ENCODE measurements at regions not wholly inside any gene's neighbourhood (a gene's known extent, or its start where the extent isn't known, plus 50 kb on each side); places are given as distances from the start of the nearest gene placed in this dataset.
"Not testable (repeated sequence)": the region's sequence is repeated elsewhere in the genome, so short reads cannot be mapped to it uniquely, and the experiment has no call there.

DNA sequence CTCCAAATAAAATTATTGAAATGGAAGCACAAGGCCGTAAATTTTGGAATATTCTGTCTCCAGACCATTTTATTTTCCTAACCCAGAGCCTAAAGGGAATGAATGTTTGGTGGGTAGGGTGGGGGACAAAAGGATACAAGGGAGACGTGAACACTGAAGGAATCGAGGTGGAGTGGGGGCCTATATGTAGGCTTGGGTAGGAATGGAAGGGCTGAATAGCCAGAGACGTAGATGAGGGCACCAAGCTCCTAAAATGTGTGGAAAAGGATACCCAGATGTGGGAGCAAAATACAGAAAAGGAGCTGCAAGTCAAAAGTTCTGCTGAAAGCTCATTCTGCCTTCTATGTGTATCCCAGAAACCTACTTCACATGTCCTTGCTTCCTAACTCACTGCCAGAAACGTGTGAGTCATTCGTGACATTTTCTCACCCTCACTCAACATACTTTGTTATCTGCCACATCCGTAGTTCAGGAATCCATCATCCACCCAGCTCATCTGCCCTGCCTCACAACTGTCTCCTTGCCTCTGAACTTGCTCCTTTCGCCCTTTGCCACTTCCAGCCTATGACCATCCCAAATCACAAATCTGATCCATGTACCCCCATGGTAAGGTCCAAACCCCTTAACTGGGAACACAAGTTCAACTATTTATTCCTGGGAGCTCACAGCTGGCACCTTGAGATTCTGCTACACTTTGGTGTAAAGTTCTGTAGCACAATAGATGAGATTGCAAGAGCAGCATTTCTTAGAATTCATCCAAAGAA is 84.1 kb upstream of the PRDX6 start:
- Mint-ChIP-seq H3K9me3 (no peaks in the 10 kb centered on the region), H3K4me1 (no peaks in the 10 kb centered on the region), H3K27ac (no peak overlapping the region), H3K27me3 (no peaks in the 10 kb centered on the region), H3K4me3 (no peak overlapping the region)
- DNase-seq (no peak), ATAC-seq (no peak)

DNA sequence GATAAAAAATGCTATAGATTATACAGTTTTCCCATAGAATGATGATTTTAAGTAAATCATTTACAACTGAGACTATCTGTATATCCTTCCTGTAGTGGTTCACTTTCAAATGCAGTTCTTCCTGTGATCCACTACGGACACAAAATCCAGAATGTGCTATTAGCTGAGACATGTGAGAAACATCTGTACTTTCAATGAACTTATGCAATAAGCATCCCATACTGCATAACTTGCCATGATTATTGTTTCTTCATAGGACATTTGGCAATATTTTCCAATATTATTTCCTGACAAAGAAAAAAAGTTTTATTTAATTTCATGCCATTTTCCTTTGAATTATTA is 83.5 kb upstream of the PRDX6 start:
- Mint-ChIP-seq H3K9me3 (no peaks in the 10 kb centered on the region), H3K27me3 (no peaks in the 10 kb centered on the region), H3K27ac (no peak overlapping the region), H3K4me1 (no peaks in the 10 kb centered on the region), H3K4me3 (no peak overlapping the region)
- DNase-seq, result no peak
- no peak for ATAC-seq

DNA sequence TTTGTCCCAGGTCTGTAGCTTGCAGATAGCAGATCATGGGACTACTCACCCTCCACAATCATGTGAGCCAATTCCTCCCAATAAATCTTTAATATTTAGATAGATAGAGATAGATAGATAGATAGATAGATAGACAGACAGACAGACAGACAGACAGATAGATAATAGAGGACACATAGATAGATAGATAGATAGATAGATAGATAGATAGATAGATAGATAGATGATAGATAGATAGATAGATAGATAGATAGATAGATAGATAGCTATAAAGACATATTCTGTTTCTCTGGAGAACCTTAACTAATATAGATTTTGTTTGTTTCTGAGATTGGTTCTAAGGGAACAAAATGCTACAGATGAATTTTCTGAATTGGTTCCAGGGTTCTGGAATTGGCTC is 82.3 kb upstream of the PRDX6 start:
- H3K4me1 Mint-ChIP-seq, ATAC-seq, H3K27me3 Mint-ChIP-seq, H3K4me3 Mint-ChIP-seq, H3K27ac Mint-ChIP-seq, DNase-seq, H3K9me3 Mint-ChIP-seq: not testable (repeated sequence)

DNA sequence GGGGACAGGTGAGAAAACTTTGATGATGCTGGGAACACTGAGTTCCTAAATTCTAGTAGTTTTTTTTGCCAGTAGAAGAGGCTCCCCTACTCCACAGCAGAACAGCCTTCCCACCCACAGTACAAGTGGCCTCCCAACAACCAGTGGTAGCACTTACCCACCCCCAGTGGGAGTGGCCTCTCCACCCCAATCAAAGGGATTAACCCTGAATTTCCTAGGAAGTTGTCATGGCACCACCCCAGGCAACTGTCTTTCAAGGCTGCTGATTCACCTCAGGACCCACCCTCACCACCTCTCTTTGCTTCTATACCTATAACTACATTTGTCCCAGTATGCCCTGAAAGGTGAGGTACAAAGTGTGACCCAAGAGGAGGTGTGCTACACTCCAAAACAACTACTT is 81.4 kb upstream of the PRDX6 start:
- no peak for ATAC-seq
- Mint-ChIP-seq H3K27ac (no peak overlapping the region), H3K4me3 (no peak overlapping the region), H3K4me1 (no peaks in the 10 kb centered on the region), H3K27me3 (no peaks in the 10 kb centered on the region), H3K9me3 (no peaks in the 10 kb centered on the region)
- DNase-seq, result no peak

DNA sequence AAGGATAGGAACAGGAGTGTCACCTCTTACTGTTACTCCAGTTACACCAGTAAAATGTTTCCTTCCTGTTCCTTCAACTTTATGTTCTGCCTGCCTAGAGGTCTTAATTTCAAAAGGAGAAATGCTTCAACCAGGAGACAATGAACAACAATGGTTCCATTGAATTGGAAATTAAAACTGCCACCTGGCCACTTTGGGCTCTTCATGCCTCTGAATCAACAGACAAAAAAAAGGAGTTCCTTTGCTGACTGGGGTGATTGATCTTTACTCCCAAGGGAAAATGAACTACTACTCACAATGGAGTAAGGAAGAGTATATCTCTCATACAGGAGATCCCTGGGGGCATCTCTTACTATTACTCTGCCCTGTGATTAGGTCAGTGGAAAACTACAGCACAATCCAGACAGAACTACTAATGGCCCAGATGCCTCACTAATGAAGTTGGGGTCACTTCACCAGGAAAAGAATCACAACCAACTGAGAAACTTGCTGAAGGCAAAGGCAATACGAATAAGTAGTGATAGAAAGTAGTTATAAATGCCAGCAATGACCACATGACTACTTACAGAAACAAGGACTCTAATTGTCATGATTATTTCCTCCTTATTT is 76.6 kb upstream of the PRDX6 start:
- no peak for ATAC-seq
- H3K9me3 Mint-ChIP-seq, result no peaks in the 10 kb centered on the region
- DNase-seq, result no peak

DNA sequence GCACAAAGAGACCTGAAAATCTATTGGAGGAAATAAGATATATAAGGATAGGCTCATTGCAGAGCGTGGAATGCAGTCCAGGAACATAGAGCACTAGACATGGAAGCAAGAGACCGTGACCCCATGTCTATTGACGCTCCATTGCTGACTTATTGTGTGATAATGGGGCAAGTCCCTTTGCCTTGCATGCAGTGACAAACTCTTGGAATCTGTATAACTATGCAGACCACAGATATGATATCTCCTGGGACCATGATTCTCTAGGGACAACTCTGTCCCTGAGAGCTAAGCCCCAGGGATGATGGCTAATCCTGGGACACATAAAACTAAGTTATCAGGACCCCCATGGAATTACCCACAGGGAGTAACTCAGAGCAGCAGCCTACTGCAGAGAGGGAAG is 73.1 kb upstream of the PRDX6 start:
- Mint-ChIP-seq H3K9me3 (no peaks in the 10 kb centered on the region), H3K4me1 (peaks cover 28% of the 10 kb centered on the region), H3K27me3 (no peaks in the 10 kb centered on the region), H3K4me3 (no peak overlapping the region), H3K27ac (no peak overlapping the region)
- DNase-seq (no peak), ATAC-seq (no peak)

More for the DNA sequence above, 76.6 kb upstream of the PRDX6 start:
- no peak overlapping the region for H3K4me3 Mint-ChIP-seq
- H3K27ac Mint-ChIP-seq, result no peak overlapping the region
- H3K4me1 Mint-ChIP-seq, result no peaks in the 10 kb centered on the region
- no peaks in the 10 kb centered on the region for H3K27me3 Mint-ChIP-seq

DNA sequence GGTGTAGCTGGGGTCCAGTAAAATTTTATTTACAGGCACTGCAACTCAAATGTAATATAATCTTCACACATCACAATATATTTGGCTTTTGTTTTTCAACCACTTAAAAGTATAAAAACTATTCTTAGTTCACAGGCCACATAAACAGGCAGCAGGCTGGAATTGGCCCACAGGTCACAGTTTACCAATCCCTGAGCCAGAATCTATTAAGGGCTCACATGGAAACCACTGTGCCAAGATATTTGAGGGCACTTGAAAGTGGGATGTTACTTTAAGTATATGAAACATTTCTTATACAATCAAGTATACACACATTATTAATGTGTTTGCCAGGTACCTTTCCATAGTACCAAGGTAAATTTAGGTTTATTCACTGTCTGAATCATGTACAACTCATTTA is 71.9 kb upstream of the PRDX6 start:
- Mint-ChIP-seq H3K4me3 (no peak overlapping the region), H3K4me1 (peaks cover 40% of the 10 kb centered on the region), H3K27me3 (no peaks in the 10 kb centered on the region), H3K9me3 (no peaks in the 10 kb centered on the region), H3K27ac (peak overlapping the region in 1 of 2 donors; percentile 52)
- no peak for DNase-seq
- ATAC-seq, result no peak

DNA sequence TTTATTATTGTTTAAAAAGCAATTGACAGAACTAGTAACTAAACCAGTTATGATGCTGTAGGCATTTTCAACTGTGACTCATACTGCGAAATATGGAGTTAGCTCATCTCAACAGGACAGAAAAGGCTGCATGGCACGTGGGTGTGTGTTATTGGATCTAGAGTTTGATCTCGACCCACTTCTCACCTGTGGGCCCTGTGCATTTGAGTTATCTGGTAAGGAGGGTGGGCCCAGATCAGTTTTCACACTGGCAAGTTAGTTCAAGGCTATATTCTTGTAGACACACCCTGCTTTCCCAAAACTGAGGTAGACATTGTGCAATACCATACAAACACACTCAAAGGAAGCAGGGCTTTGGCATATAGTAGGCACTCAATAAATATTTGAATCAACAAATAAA is 71.3 kb upstream of the PRDX6 start:
- Mint-ChIP-seq H3K4me1 (peaks cover 46% of the 10 kb centered on the region), H3K27ac (peak overlapping the region in 1 of 2 donors; percentile 52), H3K27me3 (no peaks in the 10 kb centered on the region), H3K4me3 (no peak overlapping the region), H3K9me3 (no peaks in the 10 kb centered on the region)
- ATAC-seq (peak; percentile 24), DNase-seq (no peak)

DNA sequence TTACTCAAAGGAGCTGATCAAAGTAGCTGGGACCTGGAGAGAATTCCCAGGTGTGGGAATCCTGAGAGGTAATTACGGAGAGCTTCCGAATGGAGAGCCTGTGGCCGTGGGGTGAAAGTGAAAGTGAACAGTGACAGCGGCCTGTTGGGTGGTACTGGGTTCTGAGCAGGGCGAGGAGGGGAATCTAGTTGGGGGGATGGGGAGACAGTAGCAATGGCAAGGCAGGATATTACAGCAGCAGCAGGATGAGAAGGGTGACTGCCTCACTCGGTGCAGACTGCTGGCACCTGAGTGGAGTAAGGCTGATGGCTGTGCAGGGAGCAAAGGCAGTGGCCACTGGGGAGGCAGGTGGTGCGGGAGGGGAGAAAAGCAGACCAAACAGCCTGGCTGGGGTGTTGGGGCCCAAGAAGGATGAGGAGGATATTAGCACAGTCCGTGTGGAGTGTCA is 70.3 kb upstream of the PRDX6 start:
- Mint-ChIP-seq H3K4me3 (peak overlapping the region; percentile 79 to 80), H3K27me3 (no peaks in the 10 kb centered on the region), H3K27ac (peak overlapping the region in 1 of 2 donors; percentile 44), H3K4me1 (peaks cover 54% of the 10 kb centered on the region), H3K9me3 (no peaks in the 10 kb centered on the region)
- peak; percentile 19 for ATAC-seq
- DNase-seq, result no peak

DNA sequence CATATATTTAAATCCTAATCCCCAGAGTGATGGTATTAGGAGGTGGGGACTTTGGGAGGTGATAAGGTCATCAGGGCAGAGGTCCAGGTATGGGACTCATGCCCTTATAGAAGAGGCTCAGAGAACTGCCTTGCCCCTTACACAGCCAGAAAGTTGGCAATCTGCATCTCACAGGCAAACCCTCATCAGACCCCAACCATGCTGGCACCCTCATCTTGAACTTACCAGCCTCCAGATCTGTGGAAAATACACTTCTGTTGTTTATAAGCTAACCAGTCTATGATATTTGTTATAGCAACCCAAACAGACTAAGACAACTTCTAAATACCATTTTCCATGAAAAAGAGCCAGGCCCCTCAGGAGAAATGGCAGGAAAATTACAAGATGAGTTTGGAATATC is 69.3 kb upstream of the PRDX6 start:
- Mint-ChIP-seq H3K4me3 (no peak overlapping the region), H3K27me3 (no peaks in the 10 kb centered on the region), H3K27ac (peak overlapping the region in 1 of 2 donors; percentile 63), H3K9me3 (no peaks in the 10 kb centered on the region), H3K4me1 (peaks cover 63% of the 10 kb centered on the region)
- DNase-seq (no peak), ATAC-seq (no peak)

DNA sequence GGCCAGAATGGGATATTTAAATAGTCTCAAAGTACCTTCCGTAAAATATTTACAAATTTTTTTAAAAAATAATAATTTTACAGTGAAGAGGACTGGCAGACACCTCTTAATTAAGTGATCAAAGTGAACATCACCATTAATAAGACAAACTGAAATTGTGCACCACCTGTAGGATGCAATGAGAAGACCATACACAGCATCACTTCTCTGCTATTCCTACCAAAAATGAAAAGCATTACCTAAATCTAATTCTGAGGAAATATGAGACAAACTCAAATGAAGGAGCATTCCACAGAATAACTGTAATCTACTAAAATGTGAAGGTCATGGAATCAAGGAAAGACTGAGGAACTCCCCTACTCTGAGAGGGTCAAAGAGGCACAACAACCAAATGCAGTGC is 68.2 kb upstream of the PRDX6 start:
- no peak for ATAC-seq
- peaks cover 74% of the 10 kb centered on the region for H3K4me1 Mint-ChIP-seq
- no peaks in the 10 kb centered on the region for H3K27me3 Mint-ChIP-seq
- peak overlapping the region in 1 of 2 donors; percentile 21 for H3K4me3 Mint-ChIP-seq
- no peak for DNase-seq
- H3K9me3 Mint-ChIP-seq, result no peaks in the 10 kb centered on the region
- no peak overlapping the region for H3K27ac Mint-ChIP-seq

DNA sequence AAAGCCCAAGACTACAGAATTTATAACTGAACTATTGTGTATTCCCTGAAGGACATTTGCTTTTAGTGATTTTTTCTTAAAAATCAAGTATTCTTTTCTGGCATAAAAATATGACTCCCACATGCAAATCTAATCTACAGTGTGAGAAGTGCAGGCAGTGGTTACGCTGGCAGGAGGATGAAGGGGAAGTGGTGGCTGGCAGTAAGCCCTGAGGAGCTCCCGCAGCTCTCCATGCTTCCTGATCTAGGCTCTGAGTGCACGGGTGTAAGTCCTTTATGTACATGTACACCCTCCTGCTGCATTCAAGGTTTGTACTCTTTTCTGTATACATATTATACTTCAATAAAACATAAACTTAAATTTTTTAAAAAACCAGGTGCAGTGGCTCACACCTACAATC is 67.5 kb upstream of the PRDX6 start:
- no peaks in the 10 kb centered on the region for H3K9me3 Mint-ChIP-seq
- no peak overlapping the region for H3K27ac Mint-ChIP-seq
- ATAC-seq (no peak), DNase-seq (no peak)
- no peaks in the 10 kb centered on the region for H3K27me3 Mint-ChIP-seq
- peak overlapping the region in 1 of 2 donors; percentile 63 for H3K4me3 Mint-ChIP-seq
- H3K4me1 Mint-ChIP-seq, result peaks cover 81% of the 10 kb centered on the region

DNA sequence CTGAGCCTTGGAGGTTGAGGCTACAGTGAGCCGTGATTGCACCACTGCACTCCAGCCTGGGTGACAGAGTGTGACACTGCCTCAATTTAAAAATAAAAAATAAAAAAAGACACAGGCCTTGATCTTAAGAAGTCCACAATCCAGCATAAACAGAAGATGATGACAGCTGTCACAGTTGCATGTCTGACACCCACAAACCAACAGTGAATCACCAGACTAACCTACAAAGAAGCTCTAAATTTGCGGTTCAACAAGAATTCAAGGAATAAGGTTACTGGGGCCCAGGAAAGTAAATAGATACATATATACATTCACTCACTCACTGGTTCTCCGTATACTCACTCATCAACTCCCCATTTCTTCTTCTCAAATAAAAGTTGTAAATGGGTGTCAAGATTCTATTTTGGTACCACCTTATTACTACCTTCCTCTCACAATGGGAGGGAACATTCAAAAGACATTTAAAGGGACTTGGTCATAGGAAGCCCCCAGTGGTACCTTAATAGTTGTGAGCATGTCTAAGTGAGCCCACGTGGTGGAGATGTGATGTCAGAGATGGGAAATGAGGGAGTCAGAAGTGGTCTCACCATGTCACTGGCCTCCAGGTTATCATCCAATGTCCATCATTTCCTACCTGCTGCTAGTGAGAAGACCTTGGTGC is 66.9 kb upstream of the PRDX6 start:
- peak overlapping the region; percentile 67 to 68 for H3K4me3 Mint-ChIP-seq
- ATAC-seq (peak; percentile 78), DNase-seq (peak in 1 of 2 donors; percentile 35)
- peaks cover 87% of the 10 kb centered on the region for H3K4me1 Mint-ChIP-seq
- H3K27ac Mint-ChIP-seq, result peak overlapping the region; percentile 72 to 78
- H3K9me3 Mint-ChIP-seq, result no peaks in the 10 kb centered on the region
- H3K27me3 Mint-ChIP-seq, result no peaks in the 10 kb centered on the region

DNA sequence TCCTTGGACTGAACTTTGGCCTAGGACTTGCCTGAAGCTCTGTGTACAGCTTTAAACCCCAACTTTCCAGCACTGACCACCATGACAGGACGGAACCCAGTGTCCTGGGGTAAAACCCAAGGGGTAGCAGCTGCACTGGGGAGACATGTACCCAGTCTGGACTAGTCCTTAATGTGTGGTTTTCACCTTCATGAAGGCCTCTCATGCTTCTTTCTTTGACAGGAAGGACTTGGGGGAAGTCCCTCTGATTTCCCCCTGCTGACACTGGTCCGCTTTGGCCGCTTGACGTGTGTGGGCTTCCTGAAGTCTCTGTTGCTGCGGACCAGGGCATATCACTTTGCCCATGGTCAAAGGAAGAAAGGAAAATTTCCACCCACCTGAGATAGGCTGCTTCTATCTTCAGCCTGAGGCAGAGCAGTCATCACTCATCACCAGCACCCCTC is 66.3 kb upstream of the PRDX6 start:
- Mint-ChIP-seq H3K9me3 (no peaks in the 10 kb centered on the region), H3K4me1 (peaks cover 90% of the 10 kb centered on the region), H3K4me3 (peak overlapping the region; percentile 67 to 68), H3K27ac (peak overlapping the region; percentile 72 to 78), H3K27me3 (no peaks in the 10 kb centered on the region)
- ATAC-seq (peak; percentile 68), DNase-seq (peak in 1 of 2 donors; percentile 33)

DNA sequence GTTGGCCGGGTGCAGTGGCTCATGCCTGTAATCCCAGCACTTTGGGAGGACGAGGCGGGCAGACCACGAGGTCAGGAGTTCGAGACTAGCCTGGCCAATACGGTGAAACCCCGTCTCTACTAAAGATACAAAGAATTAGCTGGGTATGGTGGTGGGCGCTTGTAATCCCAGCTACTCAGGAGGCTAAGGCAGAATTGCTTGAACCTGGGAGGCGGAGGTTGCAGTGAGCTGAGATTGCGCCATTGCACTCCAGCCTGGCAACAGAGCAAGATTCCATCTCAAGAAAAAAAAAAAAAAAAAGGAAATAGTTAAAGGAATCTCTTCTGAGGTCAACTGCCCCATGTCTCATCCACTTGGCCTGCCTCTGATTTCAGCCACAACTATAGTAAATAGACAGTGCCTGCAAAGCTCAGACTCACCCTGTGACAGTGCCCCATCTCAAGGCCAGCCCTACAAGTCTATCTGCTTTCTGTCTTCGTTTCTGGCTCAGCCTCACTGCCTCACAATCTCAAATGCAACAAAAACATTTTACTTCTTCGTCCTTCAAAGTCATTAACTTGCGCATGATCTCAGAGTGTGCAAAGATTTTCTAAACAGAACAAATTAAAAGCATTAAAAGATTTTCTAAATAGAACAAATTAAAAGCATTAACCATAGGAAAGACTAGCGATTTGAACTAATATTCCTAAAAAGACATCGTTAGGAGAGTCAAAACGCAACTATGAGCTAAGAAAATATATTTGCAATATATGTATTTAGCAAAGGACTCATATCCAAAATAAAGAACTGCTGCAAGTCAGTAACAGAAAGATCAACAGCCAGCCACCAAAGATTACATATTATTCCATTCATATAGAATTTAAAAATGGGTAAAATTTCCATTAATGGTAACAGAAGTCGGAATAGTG is 65.0 kb upstream of the PRDX6 start:
- no peak overlapping the region for H3K4me3 Mint-ChIP-seq
- H3K4me1 Mint-ChIP-seq, result peaks cover 81% of the 10 kb centered on the region
- H3K27ac Mint-ChIP-seq, result no peak overlapping the region
- no peaks in the 10 kb centered on the region for H3K27me3 Mint-ChIP-seq
- no peak for DNase-seq
- no peaks in the 10 kb centered on the region for H3K9me3 Mint-ChIP-seq
- no peak for ATAC-seq

Measured in stimulated activated naive CD8-positive, alpha-beta T cell treated with anti-CD3 and anti-CD28 coated beads, Interleukin-15, amount 100 ng/mL, for 72 hours (primary cell).